GM18507 (cell line): ENCODE measurements at regions not wholly inside any gene's neighbourhood (a gene's known extent, or its start where the extent isn't known, plus 50 kb on each side); places are given as distances from the start of the nearest gene placed in this dataset.
A peak's percentile ranks its signal among the peaks of the same experiment; 100 is the strongest.
"Not testable (repeated sequence)": the region's sequence is repeated elsewhere in the genome, so short reads cannot be mapped to it uniquely, and the experiment has no call there.

Source experiments
- DNase-seq: peaks from one replicate; pipeline ENCODE4 v3.0.0; 2011; ENCODE audit warnings: low read depth; ENCODE audit not compliant: insufficient read length; ENCODE audit errors: extremely low spot score
- FAIRE-seq: peaks from 2 replicates; lab custom pipeline; 2011; peaks lifted over from hg19 to GRCh38; lab: Jason Lieb, UNC

DNA sequence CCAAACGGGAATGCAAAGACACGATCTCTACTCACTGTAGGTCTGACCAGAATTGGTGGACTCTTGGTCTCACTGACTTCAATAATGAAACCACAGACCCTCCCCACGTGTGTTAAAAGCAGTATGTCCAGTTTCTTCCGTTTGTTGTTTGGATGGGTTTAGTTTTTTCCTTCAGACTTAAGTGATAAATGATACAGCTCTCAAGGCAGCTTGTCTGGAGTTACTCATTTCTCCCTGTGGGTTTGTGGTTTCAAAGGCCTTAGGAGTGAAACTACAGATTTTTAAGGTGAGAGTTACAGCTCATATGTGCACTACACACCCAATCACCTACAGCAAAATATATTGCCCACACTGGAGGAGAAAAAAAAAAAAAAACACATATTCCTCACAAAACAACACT is 86.7 kb upstream of the STMND1 start:
- FAIRE-seq (peak; percentile 82), DNase-seq (peak; percentile 39)

DNA sequence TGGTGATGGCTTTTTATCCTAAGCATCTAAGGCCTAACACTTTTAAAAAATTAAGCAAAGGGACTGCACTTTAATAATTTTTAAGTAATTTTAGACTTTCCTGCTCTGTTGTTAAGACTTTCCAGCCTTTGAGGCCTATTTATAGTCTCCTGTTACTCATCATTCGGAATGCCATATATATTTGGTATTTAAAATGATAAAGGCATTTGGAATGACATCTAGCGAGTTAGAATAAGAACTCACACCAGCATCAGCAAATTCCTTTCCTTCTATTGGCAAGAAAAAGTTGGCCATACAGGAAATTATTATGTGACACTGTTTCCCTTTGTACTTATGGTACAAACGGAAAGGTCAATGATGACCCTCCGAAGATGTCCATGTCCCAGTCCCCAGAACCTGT is 88.1 kb upstream of the STMND1 start:
- no peak for DNase-seq
- FAIRE-seq: no peak

DNA sequence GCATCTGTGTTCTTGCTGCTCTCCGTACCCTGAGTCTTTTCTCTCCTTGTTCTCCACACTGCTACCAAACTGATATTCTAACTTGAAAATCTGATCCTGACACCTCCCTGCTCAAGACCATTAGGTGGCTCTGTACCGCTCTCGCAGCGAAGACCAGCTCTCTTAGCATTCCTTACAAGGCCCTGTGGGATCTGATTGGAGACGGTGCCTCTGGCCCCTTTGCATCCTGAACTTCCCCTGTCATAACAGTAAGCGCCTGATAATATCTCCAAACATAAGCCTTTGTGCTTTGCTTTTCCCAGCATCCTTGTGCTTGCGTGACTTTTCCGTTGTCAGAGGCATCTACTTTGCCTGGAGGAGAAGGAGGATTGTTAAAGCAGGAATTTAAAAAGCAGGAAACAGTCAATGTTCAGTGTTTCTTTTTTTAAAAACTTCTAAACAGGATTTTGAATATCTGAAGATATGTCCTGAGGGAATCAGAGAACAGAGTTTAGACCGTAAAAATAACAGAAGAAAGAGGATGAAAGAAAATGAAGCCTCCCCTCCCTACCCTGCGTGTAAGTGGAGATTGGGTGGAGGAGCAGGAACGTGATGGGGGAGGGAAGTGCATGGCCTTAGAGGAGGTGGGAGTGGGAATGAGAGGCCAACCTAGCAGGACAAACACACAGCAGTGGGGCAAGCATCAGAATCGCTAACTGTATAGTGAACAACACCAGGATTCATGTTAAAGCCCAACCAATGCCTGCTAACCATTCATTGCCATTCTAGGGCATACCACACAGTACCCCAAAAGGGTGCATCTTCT is 89.2 kb upstream of the STMND1 start:
- FAIRE-seq: no peak
- DNase-seq: no peak

DNA sequence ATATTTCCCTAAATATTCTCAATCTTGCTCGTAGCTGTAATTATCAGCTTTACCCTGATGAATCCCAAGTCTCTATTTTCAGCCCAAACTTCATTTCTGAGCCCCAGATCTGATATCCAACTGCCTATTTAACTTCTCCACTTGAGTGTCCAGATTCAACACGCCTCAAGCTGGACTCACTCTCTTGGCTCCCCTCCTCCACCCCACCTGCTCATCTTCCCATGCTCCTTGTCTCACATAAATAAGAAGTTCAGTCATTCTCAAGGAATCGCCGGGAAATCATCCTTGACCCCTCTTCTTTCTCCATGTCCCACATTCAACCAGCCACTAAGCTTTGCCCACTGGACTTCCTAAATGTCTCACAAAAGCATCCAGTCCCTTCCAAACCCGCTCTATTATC is 89.9 kb upstream of the STMND1 start:
- no peak for FAIRE-seq

DNA sequence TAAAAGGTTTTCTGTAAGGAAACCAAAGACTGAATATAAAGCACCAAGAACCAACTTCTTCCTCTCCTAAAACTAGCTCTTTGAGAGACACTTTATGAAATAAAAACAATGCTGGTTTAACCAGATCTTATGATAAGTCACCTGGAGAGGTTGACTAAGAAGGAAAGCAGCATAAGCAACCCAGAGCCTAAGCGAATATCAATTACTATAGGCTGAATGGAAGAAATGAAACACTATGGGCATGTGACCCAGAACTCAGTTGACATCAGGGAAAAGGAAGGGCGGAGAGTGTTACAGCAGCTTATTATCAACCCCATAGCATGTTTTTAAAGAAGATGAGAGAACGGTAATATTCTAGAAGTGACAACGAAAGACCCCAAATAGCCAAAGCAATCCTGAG is 94.1 kb upstream of the STMND1 start:
- FAIRE-seq (no peak), DNase-seq (no peak)

More for the DNA sequence above, 89.9 kb upstream of the STMND1 start:
- no peak for DNase-seq

DNA sequence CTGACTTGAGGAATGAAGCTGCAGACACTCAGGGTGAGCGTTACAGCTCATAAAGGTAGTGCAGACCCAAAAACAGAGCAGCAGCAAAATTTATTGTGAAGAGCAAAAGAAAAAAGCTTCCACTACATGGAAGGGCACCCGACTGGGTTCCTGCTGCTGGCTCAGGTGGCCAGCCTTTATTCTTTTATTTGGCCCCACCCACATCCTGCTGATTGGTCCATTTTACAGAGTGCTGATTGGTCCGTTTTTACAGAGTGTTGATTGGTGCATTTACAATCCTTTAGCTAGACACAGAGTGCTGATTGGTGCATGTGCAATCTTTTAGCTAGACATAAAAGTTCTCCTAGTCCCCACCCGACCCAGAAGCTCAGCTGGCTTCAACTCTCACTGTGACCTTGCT is 95.3 kb upstream of the STMND1 start:
- no peak for DNase-seq
- FAIRE-seq: no peak

DNA sequence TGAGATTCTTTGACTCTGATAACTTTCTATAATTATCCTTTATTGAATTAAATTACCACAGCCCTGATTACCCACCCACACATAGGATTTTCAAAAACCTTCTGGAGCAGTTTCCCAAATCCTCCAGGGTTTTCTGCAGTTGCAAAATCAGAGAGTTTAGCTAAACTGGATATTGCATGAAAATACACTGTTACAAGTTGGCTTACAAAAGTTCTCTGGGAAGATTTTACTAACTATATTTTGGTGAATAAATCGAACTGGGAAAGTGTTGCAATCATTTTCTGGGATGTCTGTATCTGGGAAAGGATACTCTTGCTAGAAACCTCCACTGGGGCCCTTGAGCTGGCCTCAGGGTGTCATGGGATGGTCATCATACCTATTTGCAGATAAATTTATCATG is 97.6 kb upstream of the STMND1 start:
- DNase-seq (no peak), FAIRE-seq (no peak)

DNA sequence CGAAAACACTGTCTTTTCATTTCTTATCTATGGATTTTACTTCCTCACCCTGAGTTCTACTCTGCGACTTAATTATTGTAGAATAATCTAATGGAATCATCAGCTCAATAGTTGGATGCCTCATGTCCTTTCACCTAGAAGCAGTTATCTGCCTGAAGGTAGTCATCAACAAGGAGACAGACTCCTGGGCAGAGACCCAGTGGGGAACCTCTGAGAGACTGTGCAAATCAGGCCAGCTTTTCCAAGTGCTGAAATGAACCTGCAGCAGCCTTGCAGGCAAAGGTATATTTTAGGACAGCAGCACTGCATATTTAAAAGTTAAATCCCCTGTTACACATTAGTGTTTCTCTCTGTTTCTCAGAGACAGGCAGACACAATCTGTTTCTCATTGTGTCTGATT is 99.7 kb upstream of the STMND1 start:
- DNase-seq (no peak), FAIRE-seq (no peak)

DNA sequence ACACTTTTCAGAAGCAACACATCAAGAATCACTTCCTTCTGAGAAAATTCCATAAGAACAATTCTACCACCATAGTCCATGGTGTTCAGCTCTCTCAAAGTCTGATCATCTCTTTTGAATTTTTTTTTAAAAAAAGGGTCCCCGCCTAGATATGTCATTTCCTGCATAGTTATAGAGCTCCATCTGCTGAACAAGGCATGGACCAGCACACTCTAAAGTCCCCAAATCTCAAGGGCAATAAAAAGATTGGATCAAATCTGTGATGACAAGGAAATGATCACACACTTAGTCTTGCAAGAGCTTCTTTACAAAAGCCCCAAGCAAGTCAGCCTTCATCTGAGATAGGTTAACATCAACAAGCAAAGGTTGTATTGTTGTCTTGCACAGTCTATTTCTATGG is 100.7 kb upstream of the STMND1 start:
- no peak for FAIRE-seq
- DNase-seq: no peak

DNA sequence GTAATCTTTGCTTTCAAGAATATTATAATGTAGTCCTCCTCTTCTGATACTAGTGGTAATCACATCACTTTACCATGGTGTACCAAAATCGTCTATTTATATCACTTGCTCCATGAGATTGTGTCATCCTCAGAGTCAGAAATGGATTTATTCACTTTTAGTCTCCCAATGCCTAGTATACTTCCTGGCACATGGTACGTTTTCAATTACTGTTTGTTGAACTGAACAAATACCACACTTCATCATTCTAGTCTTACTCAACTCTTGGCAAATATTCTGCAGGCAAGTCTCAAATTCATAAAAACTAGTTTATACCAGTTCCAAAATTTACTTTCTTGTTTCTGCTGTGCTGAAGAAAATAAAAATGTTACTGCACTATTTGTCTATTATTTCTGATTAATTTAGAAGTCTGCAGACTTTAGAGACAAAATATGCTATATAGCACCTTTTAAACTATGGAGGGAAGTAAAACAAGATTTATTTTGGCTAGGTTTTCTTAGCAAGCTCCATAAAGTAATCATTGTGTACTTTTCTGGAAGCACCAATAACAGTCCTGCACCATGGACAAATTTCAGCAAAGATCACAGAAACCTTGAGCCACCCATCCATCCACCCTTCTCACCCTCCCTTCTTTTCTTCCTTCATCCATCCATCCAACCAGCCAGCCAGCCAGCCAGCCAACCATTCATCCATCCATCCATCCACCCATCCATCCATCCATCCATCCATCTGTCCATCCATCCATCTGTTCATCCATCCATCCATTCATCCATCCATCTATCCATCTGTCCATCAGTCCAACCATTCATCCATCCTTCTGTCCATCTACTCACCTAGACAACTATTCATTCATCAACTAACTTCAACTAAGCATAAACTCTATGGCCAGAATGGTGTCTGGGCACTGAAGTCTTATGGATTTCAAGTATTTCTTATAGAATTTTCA is 102.1 kb upstream of the STMND1 start:
- DNase-seq (no peak), FAIRE-seq (no peak)

DNA sequence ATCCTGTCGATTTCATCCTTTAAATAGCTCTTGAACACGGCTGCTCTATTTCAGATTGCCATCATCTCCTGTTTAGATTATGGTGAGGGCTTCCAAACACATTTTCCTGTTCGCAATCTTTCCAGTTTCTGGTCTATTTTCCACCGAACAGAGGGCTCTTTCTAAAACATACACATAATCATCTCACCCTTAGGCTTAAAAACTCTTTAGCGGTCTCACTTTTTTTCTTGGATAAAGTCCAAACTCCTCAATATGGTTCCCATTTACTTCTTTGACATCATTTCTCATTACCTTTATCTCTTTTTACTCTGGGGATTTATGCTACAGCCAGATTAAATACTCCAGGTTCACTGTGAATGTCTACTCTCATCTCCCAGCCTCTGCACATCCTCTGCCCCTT is 103.4 kb upstream of the STMND1 start:
- DNase-seq: no peak
- FAIRE-seq: no peak

DNA sequence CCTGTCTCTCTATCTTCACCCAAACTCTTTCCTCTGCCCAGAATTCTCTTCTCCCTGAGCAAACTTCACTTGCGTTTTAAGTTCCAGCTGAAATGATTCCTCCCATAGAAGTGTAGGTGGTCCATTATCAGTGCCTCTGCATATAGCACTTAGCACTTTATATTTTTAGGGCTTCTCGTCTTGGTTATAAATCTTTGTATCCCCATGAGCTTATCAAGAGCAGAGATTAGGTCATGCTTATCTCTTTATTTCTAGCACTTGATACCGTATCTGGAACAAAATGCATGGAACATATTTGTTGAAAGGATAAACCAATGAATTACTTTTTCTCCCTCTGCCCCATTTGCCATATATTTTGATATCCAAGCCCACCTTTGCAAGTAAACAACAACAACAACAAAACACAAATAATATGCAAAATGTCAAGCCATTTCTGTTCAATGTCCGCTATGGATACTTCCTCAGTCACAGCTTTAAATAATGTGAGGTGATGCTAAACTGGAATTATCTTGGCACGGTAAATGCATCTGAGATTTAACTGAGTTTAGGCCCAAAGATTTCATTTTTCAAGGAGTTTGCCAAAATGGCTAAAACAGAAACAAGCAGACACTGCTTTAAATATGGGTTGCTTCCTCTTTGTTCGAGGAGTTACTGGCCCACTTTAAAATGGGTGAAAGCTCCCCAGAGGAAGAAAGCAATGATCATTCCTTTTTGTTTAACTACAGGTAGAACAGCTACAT is 106.2 kb upstream of the STMND1 start:
- no peak for FAIRE-seq
- no peak for DNase-seq

DNA sequence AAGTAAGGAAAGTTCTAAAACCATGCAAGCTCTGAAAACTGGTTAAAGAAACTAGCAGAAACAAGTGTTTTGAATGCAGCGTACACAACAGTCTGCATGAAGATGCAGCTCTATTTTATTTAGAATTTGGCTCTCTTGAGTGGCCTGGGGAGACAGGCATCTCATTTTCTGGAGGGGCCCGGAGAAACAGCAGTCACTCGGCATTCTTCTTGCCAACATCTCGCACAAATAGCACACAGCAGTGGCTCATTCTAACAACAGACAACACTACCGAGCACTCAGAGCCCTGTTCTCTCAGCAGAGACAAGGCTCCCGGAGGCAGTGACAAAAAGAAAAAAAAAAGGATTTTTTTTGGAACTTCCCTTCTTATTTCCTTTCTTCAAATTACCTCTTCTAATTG is 108.5 kb upstream of the STMND1 start:
- FAIRE-seq (no peak), DNase-seq (no peak)

DNA sequence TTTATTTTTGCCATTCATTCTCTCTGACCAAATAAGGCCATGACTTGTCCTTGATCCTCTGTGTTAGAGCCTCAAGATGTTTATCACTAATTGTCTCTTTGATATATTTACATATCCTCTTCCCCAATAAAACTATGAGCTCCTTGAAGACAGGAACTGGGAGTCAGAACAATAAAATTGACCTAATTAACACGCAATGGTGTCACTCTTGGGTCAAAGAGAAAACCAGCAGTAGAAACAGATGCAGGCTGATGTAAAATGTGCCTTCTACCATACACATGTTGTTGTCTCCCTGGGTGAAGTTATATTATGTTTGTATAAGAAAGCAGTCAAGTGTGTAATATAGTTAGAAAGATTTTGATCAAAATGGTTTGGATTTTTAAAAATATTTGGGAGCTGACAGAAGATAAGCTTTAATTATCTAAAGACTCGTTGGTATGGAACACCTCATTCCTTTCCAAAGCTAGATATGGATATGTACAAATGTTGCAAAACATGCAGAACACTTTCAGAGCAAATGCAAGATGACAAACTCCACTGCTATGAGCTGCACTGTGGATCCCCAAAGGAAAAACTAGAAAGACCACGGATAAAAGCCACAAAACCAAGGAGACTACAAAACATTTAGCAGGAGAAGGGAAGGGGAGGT is 109.7 kb upstream of the STMND1 start:
- no peak for FAIRE-seq
- DNase-seq: no peak

DNA sequence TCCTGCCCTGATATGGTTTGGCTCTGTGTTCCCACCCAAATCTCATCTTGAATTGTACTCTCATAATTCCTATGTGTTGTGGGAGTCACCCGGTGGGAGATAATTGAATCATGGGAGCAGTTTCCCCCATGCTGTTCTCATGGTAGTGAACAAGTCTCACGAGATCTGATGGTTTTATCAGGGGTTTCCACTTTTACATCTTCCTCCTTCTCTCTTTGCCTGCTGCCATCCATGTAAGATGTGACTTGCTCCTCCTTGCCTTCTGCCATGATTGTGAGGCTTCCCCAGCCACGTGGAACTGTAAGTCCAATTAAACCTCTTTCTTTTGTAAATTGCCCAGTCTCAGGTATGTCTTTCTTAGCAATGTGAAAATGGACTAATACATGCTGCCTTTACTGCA is 111.9 kb upstream of the STMND1 start:
- FAIRE-seq, DNase-seq: not testable (repeated sequence)

DNA sequence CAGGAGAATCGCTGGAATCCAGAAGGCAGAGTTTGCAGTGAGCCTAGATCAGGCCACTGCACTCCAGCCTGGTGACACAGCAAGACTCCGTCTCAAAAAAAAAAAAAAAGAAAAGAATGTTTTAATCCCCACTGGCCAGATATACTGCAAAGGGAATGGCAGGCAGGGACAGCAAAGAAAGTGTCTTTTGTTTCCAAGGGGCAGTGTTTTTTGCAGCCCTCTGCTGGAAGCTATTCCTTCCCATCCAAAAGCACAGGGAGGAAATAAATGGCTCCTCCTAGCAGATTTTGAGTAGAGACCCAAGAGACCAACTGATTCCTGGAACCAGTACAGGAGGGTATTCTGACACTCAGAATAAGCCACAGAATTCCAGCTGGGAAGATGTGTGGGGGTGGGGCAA is 112.5 kb upstream of the STMND1 start:
- DNase-seq (no peak), FAIRE-seq (no peak)

DNA sequence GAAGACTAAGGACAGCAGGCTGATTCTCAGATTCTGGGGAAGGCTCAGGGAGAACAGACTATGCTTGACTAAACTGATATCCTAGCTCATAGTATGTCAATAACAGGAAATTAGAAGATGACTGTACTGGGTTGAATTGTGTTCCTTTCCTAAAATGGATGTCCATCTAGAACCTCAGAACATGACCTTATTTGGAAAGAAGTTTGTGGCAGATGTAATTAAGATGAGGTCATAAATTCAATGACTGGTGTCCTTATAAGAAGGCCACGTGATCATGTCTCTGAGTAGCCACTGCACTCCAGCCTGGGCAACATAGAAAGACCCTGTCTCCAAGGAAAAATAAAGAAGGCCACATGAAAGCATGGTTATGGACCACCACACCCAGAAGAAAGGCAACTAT is 113.9 kb upstream of the STMND1 start:
- FAIRE-seq (no peak), DNase-seq (no peak)

DNA sequence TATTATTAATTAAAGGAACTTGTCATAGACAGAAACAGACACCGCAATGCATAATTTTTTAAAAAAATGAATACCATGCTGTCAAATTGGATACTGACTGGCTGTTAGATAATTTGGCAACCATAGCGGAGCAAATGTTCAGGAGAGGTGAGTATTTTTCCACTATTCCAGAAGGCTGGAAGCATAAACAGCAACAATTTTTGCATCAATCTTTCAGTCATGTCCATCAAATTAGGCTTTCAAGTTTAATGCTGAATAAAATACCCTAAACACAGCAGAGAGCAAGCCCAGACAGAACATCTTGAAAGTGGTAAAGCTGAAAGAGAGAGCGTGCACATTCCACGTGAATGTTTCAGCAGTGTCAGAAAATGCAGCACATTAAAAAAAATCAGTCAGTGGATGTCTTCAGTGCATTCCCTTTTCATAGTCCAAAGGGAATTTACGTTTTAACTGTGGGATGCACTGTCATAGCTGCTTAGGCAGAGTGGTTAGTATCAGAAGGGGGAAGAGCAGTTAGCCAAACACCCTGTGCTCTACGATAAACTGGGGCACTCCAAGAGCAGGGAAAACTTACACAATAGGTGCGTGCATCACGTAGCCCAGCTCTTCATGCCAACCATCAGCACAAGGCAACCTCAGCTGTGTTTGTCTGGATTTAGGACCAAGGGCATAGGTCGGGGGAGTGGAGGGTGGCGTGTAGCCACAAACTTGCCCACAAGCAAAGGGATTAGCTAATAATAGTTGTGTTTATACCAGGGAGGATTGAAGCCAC is 116.2 kb upstream of the STMND1 start:
- DNase-seq (no peak), FAIRE-seq (no peak)

DNA sequence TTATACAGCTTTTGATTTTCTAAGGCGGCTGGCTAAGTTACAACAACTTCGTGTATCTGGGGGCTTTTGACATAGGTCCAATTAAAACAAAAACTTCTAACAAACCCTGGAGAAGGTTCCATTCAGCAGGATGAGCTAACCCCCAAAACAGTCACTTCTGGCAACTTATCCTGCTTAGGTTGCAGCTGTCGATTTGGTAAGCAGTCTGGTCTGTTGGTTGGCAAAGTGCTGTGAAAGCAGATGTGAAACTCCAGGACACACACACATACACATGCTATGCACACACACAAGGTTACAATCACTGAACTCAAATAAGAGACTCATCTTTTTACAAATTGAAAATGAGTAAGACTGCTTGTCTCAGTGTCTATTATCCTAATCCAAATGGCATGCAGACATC is 119.0 kb upstream of the STMND1 start:
- no peak for DNase-seq
- FAIRE-seq: peak; percentile 64
